ENCODE measurements at regions not wholly inside any gene's neighbourhood (a gene's known extent, or its start where the extent isn't known, plus 50 kb on each side); places are given as distances from the start of the nearest gene placed in this dataset.

GRCh38 chr14:65805113-65805473 lies 392.6 kb downstream of the FUT8 start:
- no peaks in the 10 kb centered on the region for H3F3A ChIP-seq (ENCODE audit: insufficient read depth)
- no peak overlapping the region for H3K9ac ChIP-seq (ENCODE audit: low read length)
- H3K9me3 ChIP-seq (ENCODE audit: insufficient read depth, low read length): peaks cover 30% of the 10 kb centered on the region; the same call in 1 of the 2 replicates
- no peaks in the 10 kb centered on the region for H3K27me3 ChIP-seq (ENCODE audit: low read length)
- no peak overlapping the region for H3K4me3 ChIP-seq (ENCODE audit: insufficient read depth, low read length, poor library complexity, severe bottlenecking)
- H3K27ac ChIP-seq (ENCODE audit: low read depth, low read length): no peak overlapping the region
- TF ChIP-seq CTCF (IDR thresholded peaks at IDR 0.05; ENCODE audit: insufficient read depth, low read length, poor library complexity, severe bottlenecking) (no peak), EZH2phosphoT487 (conservative IDR thresholded peaks at IDR 0.05; ENCODE audit: low read length) (no peak)
- no peaks in the 10 kb centered on the region for H3K36me3 ChIP-seq (ENCODE audit: low read length)
- no peaks in the 10 kb centered on the region for H3K9me2 ChIP-seq (replicated peaks; ENCODE audit: insufficient read depth, low read length)
- no peak overlapping the region for H3K4me2 ChIP-seq (ENCODE audit: low read depth, low read length, poor library complexity, severe bottlenecking)
- no peak overlapping the region for H2AFZ ChIP-seq (ENCODE audit: low read depth, low read length, severe bottlenecking)
- H4K20me1 ChIP-seq (ENCODE audit: low read depth, low read length): no peaks in the 10 kb centered on the region
- no peaks in the 10 kb centered on the region for H3K79me2 ChIP-seq (ENCODE audit: insufficient read depth, low read length)

- Histone ChIP-seq H3K4me2 (ENCODE audit: low read depth, low read length, poor library complexity, severe bottlenecking) (no peak overlapping the region), H3K9ac (ENCODE audit: low read length) (no peak overlapping the region), H3K4me3 (ENCODE audit: insufficient read depth, low read length, poor library complexity, severe bottlenecking) (no peak overlapping the region), H4K20me1 (ENCODE audit: low read depth, low read length) (no peaks in the 10 kb centered on the region), H3K9me3 (ENCODE audit: insufficient read depth, low read length) (peaks cover 22% of the 10 kb centered on the region; the same call in 1 of the 2 replicates), H3K9me2 (replicated peaks; ENCODE audit: insufficient read depth, low read length) (no peaks in the 10 kb centered on the region), H3K36me3 (ENCODE audit: low read length) (no peaks in the 10 kb centered on the region), H3K27me3 (ENCODE audit: low read length) (no peaks in the 10 kb centered on the region), H3K27ac (ENCODE audit: low read depth, low read length) (no peak overlapping the region), H3K79me2 (ENCODE audit: insufficient read depth, low read length) (no peaks in the 10 kb centered on the region), H3F3A (ENCODE audit: insufficient read depth) (no peaks in the 10 kb centered on the region), H2AFZ (ENCODE audit: low read depth, low read length, severe bottlenecking) (no peak overlapping the region)
- TF ChIP-seq EZH2phosphoT487 (conservative IDR thresholded peaks at IDR 0.05; ENCODE audit: low read length) (no peak), CTCF (IDR thresholded peaks at IDR 0.05; ENCODE audit: insufficient read depth, low read length, poor library complexity, severe bottlenecking) (no peak)
Measured at GRCh38 chr14:65808390-65808789, 395.9 kb downstream of the FUT8 start.

GRCh38 chr14:65810322-65810721 lies 397.8 kb downstream of the FUT8 start:
- Histone ChIP-seq H3K4me3 (ENCODE audit: insufficient read depth, low read length, poor library complexity, severe bottlenecking) (no peak overlapping the region), H3F3A (ENCODE audit: insufficient read depth) (no peaks in the 10 kb centered on the region), H3K9me2 (replicated peaks; ENCODE audit: insufficient read depth, low read length) (no peaks in the 10 kb centered on the region), H3K36me3 (ENCODE audit: low read length) (no peaks in the 10 kb centered on the region), H3K4me2 (ENCODE audit: low read depth, low read length, poor library complexity, severe bottlenecking) (no peak overlapping the region), H3K79me2 (ENCODE audit: insufficient read depth, low read length) (no peaks in the 10 kb centered on the region), H4K20me1 (ENCODE audit: low read depth, low read length) (no peaks in the 10 kb centered on the region), H2AFZ (ENCODE audit: low read depth, low read length, severe bottlenecking) (no peak overlapping the region), H3K9me3 (ENCODE audit: insufficient read depth, low read length) (peaks cover 22% of the 10 kb centered on the region; the same call in 1 of the 2 replicates), H3K27ac (ENCODE audit: low read depth, low read length) (no peak overlapping the region), H3K9ac (ENCODE audit: low read length) (no peak overlapping the region), H3K27me3 (ENCODE audit: low read length) (no peaks in the 10 kb centered on the region)
- TF ChIP-seq CTCF (IDR thresholded peaks at IDR 0.05; ENCODE audit: insufficient read depth, low read length, poor library complexity, severe bottlenecking) (no peak), EZH2phosphoT487 (conservative IDR thresholded peaks at IDR 0.05; ENCODE audit: low read length) (no peak)

Measured in SU-DHL-6 (cell line).